ENCODE measurements at regions not wholly inside any gene's neighbourhood (a gene's known extent, or its start where the extent isn't known, plus 50 kb on each side); places are given as distances from the start of the nearest gene placed in this dataset.

- no peak for DNase-seq
Observed at GRCh38 chr13:106011600-106011999, 523.9 kb downstream of the EFNB2 start.

- DNase-seq, result no peak
Observed at GRCh38 chr13:106010836-106011235, 524.6 kb downstream of the EFNB2 start.

- no peak for DNase-seq
Observed at GRCh38 chr13:106008540-106008939, 526.9 kb downstream of the EFNB2 start.

GRCh38 chr13:106007156-106007555 is 528.3 kb downstream of the EFNB2 start:
- no peak for DNase-seq

GRCh38 chr13:106003651-106004050 is 531.8 kb downstream of the EFNB2 start:
- no peak for DNase-seq

- DNase-seq, result no peak
Observed at GRCh38 chr13:106001443-106001842, 534.0 kb downstream of the EFNB2 start.

- DNase-seq, result peak; percentile 48
Observed at GRCh38 chr13:105997581-105998550, 537.6 kb downstream of the EFNB2 start.

- no peak for DNase-seq
Observed at GRCh38 chr13:105996391-105997025, 539.0 kb downstream of the EFNB2 start.

GRCh38 chr13:105994340-105994739 is 541.1 kb downstream of the EFNB2 start:
- no peak for DNase-seq

- peak; percentile 21 for DNase-seq
Observed at GRCh38 chr13:105991622-105992277, 543.7 kb downstream of the EFNB2 start.

GRCh38 chr13:105991131-105991530 is 544.3 kb downstream of the EFNB2 start:
- DNase-seq, result no peak

GRCh38 chr13:105990256-105990958 is 545.1 kb downstream of the EFNB2 start:
- no peak for DNase-seq

- no peak for DNase-seq
Observed at GRCh38 chr13:105984646-105985045, 550.8 kb downstream of the EFNB2 start.

- no peak for DNase-seq
Observed at GRCh38 chr13:105984236-105984635, 551.2 kb downstream of the EFNB2 start.

- DNase-seq, result peak; percentile 30
Observed at GRCh38 chr13:105982219-105982930, 553.1 kb downstream of the EFNB2 start.

- DNase-seq, result no peak
Observed at GRCh38 chr13:105979131-105980011, 556.1 kb downstream of the EFNB2 start.

- DNase-seq, result no peak
Observed at GRCh38 chr13:105974380-105974779, 561.1 kb downstream of the EFNB2 start.

GRCh38 chr13:105972811-105973590 is 562.5 kb downstream of the EFNB2 start:
- no peak for DNase-seq

GRCh38 chr13:105972306-105972721 is 563.1 kb downstream of the EFNB2 start:
- no peak for DNase-seq

GRCh38 chr13:105971738-105972137 is 563.7 kb downstream of the EFNB2 start:
- no peak for DNase-seq

Data from femur (tissue), 1 donor.